Ovary (tissue), 1 donor: ENCODE measurements at regions not wholly inside any gene's neighbourhood (a gene's known extent, or its start where the extent isn't known, plus 50 kb on each side); places are given as distances from the start of the nearest gene placed in this dataset.

Experiments
- EP300 ChIP-seq: sonication (generic); formaldehyde crosslinking; IDR thresholded peaks from one replicate; pipeline ENCODE4 v1.6.1; 2017; ENCODE audit warnings: antibody characterized with exemption
- POLR2A ChIP-seq: fragments of 450-650 bp; IDR thresholded peaks from one replicate; pipeline ENCODE4 v1.6.1; 2017; ENCODE audit warnings: antibody characterized with exemption, mild to moderate bottlenecking, moderate library complexity

DNA sequence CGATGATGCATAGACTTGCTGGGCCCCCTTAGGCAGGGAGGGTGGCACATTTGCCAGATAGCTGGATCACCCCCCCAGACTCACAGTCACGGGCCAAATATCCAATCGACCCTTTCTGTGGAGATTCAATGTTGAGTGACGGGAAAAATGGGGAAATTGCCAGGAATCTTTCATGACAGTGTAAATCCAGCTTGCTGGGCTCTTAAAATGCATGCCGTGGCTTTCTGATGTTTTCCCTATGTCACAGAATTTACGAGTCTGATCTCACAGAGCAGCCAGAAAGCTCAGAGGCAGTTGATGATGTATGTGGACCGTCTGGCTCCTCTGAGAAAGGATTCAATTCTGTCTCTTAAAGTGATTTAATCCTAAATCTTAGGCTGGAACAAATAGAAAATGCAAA lies 150.1 kb upstream of the ZNF644 start:
- no peak for TF ChIP-seq POLR2A
- no peak for TF ChIP-seq EP300
